HG03060 (cell line): ENCODE measurements at regions not wholly inside any gene's neighbourhood (a gene's known extent, or its start where the extent isn't known, plus 50 kb on each side); places are given as distances from the start of the nearest gene placed in this dataset.
"Not testable (repeated sequence)": the region's sequence is repeated elsewhere in the genome, so short reads cannot be mapped to it uniquely, and the experiment has no call there.

ENCODE experiments used
- ATAC-seq: cut with Tn5 transposase; IDR thresholded peaks from one replicate; pipeline ENCODE4 v1.9.1; 2021; ENCODE audit warnings: low read depth, moderate number of reproducible peaks; ENCODE audit not compliant: unreplicated experiment

GRCh38 chr11:28793282-28793738 lies 685.1 kb downstream of the METTL15 start:
- ATAC-seq, result no peak

DNA sequence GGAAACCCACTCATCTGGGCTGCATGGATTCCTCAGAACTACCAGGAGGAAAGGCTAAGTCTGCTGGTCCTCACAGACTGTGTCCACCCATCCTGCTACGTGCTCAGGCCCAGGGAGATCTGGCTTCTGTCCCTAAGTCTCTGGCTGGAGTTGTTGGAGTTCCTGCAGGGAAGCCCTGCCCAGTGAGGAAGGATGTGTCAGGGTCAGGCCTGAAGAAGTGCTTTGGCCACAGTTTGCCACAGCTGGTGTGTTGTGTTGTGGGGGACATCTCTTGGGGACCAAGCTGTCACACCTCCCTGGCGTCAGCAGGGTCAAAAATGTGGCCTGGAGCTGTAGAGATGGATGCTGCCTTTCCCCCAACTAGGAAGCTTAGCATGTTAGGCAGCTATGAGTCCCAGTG lies 684.7 kb downstream of the METTL15 start:
- ATAC-seq, result no peak

DNA sequence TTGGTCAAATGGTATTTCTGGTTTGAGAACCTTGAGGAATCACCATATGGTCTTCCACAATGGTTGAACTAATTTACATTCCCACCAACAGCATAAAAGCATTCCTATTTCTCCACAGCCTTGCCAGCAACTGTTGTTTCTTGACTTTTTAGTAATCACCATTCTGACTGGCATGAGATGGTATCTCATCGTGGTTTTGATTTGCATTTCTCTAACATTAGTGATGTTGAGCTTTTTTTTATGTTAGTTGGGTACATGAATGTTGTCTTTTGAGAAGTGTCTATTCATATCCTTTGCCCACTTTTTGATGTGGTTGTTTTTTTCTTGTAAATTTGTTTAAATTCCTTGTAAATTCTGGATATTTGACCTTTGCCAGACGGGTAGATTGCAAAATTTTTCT lies 679.7 kb downstream of the METTL15 start:
- ATAC-seq, result not testable (repeated sequence)

DNA sequence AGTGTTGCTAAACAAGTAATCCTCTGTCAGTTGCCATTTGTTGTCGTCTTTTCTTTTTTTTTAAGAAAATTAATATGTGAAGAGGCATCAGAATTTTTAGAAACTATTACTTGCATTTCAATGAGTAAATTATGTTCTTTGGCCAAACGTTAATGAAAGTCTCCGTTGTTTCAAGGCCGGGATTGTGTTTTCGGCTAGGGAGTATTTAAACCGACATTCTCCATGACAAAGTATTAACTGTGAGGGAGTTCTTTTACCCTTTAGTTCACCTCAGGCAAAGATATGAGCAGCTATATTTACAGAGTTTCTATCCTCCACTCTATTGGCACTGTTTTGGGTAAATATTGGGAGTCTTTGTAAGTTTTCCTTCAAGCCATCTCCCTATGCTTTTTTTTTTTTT lies 668.9 kb downstream of the METTL15 start:
- no peak for ATAC-seq

- no peak for ATAC-seq
These were observed 665.4 kb downstream of the METTL15 start for GRCh38 chr11:28773606-28774005.

DNA sequence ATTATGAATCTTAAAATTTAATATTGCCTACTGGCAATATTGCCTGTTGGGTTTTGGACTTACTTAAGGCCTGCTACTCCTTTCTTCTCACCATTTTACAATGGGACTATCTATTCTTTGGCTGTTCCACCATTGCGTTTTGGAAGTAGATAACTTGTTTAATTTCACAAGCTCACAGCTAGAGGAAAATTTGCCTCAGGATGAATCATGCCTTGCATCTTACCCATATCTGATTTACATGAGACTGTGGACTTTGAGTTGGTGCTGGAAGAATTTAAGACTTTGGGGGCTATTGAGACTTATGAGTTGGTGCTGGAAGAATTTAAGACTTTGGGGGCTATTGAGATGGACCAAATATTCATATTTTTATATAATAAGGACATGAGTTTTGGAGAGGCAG lies 662.6 kb downstream of the METTL15 start:
- ATAC-seq, result no peak

- ATAC-seq, result no peak
These were observed 659.4 kb downstream of the METTL15 start for GRCh38 chr11:28767574-28767973.

- ATAC-seq, result no peak
These were observed 655.7 kb downstream of the METTL15 start for GRCh38 chr11:28763876-28764275.

GRCh38 chr11:28763151-28763550 lies 655.0 kb downstream of the METTL15 start:
- ATAC-seq, result no peak

- no peak for ATAC-seq
These were observed 652.6 kb downstream of the METTL15 start for GRCh38 chr11:28760676-28761390.

- ATAC-seq, result no peak
These were observed 651.1 kb downstream of the METTL15 start for GRCh38 chr11:28759311-28759710.

- ATAC-seq, result no peak
These were observed 649.7 kb downstream of the METTL15 start for GRCh38 chr11:28757725-28758515.

DNA sequence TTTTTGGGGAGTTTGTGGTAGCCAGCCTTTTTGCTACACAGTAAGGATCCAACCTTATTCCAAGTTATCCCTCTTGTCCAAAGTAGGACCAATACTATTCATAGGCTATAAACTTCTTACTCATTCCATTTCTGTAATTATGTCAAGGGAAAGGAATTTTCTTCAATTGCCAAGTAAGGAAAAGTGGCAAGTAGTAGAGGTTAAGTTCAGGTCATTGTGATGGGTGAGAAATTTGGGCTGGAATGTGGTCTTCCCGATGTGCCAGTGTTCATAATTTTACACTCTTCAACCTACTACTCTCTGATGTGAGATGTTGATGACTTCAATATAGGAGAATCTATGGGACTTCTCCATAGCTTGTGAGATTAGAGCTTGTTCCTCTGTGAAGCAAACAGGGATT lies 648.8 kb downstream of the METTL15 start:
- no peak for ATAC-seq

DNA sequence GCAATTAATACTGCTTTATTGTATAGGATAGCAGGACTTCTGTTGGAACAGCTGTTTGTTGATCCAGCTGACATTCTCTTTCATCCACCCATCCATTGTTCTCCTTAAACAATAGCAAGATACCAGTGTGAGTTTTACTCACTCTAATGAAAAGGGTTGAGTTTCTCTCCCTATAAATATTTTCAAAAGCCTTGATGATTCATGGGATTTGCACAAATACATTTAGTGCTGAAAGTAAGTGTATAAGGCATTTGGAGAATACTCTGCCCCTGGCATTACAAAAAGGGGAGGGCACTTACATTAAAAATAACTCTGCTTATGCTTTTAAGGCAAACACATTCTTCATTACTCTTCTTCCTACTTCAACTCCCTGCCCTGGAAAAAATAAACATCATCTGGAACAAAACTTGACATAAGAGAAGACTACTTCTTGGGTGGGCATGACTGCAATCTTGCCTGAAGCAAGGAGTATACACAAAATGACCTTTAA lies 634.9 kb downstream of the METTL15 start:
- no peak for ATAC-seq

GRCh38 chr11:28739489-28740280 lies 631.5 kb downstream of the METTL15 start:
- ATAC-seq, result no peak

DNA sequence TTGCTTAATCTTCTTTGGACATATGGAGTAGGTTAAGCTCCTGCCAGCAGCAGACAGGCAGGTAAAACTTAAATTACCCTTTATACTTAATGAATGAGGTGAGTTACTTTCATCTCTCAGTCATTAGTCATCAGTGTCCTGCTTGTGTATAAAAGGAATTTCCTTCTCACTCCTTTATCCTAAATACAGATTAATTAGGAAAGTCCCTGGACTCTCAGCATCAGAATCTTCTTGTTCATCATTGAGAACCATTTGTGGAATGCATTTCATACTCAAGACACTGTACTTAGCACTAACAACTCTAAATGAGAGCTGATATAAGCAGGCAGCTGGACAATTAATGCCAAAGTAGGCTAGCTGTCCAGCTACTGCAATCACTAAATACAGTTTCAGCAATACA lies 630.4 kb downstream of the METTL15 start:
- ATAC-seq, result no peak

DNA sequence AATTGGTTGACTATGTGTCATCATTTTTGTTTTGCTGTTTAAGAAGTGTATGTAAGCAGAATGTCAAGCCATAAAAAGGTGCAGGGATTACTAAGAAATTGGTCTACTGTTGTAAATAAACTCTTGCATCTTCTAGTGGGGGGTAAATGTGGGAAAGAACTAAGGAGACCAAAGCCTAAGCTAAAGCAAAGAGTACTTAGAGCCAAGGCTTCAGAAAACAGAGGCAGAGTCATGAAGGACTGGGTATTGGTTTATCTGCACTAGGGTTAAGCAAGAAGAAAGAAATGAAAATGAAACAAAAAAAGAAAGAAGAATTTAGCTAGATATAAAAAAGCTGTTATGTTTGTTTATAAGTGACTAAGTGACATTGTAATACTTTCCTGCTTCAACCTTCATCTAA lies 628.1 kb downstream of the METTL15 start:
- ATAC-seq, result no peak

DNA sequence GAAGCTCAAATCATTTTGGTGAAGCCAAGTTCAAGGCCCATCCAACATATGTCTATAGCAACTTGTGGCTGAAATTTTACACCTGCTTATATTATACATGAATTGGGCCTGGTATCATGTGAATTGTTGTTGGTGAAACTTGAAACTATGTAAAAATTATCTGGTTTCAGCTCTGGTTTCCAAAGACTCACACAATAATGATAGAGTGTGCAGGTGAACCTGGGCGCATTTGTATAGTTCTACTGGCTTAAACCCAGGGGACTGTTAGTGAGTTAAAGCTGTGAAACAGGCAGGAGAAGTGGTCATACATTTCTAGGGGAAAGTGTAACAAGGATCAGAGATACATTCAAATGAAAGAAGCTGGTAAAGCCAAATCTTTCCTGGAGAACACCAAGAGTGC lies 627.3 kb downstream of the METTL15 start:
- no peak for ATAC-seq

- ATAC-seq, result no peak
These were observed 622.7 kb downstream of the METTL15 start for GRCh38 chr11:28730889-28731288.

DNA sequence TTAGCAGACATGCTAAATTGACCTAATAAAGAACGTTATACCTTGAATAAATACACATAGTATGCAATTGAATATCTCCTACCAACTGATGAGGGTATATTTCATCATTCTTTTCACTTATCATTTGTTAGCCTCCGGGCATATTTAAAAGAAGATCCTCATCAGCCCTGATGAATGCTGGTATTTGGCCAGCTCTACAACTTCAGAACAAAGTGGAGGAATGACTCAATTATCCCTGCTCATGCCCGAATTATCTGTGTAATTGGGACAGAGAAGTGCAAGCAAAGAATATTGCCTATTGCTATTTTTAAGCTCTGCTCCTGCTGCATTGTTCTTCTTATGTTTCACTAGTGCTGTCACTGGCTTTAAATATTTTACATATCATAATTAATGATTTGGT lies 622.1 kb downstream of the METTL15 start:
- no peak for ATAC-seq

DNA sequence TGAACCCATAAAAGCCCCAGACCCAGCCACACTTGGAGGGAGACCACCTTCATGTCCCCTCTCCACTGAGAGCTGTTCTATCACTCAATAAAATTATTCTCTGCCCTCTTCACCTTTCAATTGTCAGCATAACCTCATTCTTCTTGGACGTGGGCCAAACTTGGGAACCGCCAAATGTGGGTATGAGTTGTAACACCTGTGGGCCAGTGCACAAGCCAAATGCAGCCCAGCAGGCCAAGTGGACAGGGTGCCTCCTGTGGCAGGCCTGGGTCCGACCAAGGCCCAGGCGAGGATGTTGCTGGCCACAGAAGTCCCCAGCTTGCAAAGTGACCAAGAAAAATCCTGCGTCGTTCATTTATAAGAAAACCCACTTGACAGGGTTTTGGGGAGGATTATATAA lies 621.2 kb downstream of the METTL15 start:
- no peak for ATAC-seq
